Kidney (tissue), 13 donors: ENCODE measurements at regions not wholly inside any gene's neighbourhood (a gene's known extent, or its start where the extent isn't known, plus 50 kb on each side); places are given as distances from the start of the nearest gene placed in this dataset.

ENCODE experiments used
- DNase-seq, 5 donors: peaks; one replicate each; pipeline ENCODE4 v3.0.0-alpha.2; 2013 to 2020
- FAIRE-seq: peaks from 2 replicates; lab custom pipeline; 2012; peaks lifted over from hg19 to GRCh38; lab: Jason Lieb, UNC
- H3K27ac ChIP-seq, 2 donors: one replicate each; pipeline ENCODE4 v1.7.0; 2013; ENCODE audit warnings: low read depth in 2 of 2, low read length in 2 of 2, inconsistent platforms in 1 of 2
- H3K27me3 ChIP-seq: one replicate; pipeline ENCODE4 v1.7.1; 2013; ENCODE audit warnings: low read length, inconsistent platforms; ENCODE audit not compliant: control insufficient read depth, insufficient read depth
- H3K36me3 ChIP-seq, 3 donors: one replicate each; pipeline versions ENCODE4 v1.7.0 to v1.7.1; 2013; ENCODE audit warnings: low read length in 3 of 3, control low read depth in 1 of 3, inconsistent platforms in 1 of 3; ENCODE audit not compliant: insufficient read depth in 3 of 3, control insufficient read depth in 2 of 3
- H3K4me1 ChIP-seq, 3 donors: one replicate each; pipeline versions ENCODE4 v1.7.0 to v1.7.1; 2013; ENCODE audit warnings: low read length in 3 of 3, inconsistent platforms in 1 of 3, low read depth in 1 of 3; ENCODE audit not compliant: control insufficient read depth in 2 of 3, insufficient read depth in 2 of 3
- H3K4me3 ChIP-seq, 3 donors: one replicate each; pipeline versions ENCODE4 v1.7.0 to v1.8.1; 2013; ENCODE audit warnings: low read length in 3 of 3, control low read depth in 1 of 3, inconsistent platforms in 1 of 3
- H3K9ac ChIP-seq, 3 donors: one replicate each; pipeline versions ENCODE4 v1.7.0 to v1.7.1; 2013; ENCODE audit warnings: low read length in 3 of 3, control low read depth in 1 of 3, inconsistent platforms in 1 of 3
- H3K9me3 ChIP-seq, 3 donors: one replicate each; pipeline versions ENCODE4 v1.7.0 to v1.7.1; 2013; ENCODE audit warnings: low read length in 3 of 3, control low read depth in 1 of 3, inconsistent platforms in 1 of 3; ENCODE audit not compliant: control insufficient read depth in 2 of 3, insufficient read depth in 1 of 3
- CTCF ChIP-seq: IDR thresholded peaks from 3 replicates; pipeline ENCODE4 v1.5.1; 2012; ENCODE audit warnings: mild to moderate bottlenecking, moderate library complexity, borderline replicate concordance; ENCODE audit not compliant: insufficient read depth; ENCODE audit errors: extremely low read depth
- intact Hi-C: fragments of 100-400 bp; cut with DNase I; formaldehyde crosslinking; loops from one replicate; pipeline ENCODE4 v1.11.1; 2022
- donor health status: control.
- donor health status: control.
- donor health status: control.
- donor health status: control.
- donor health status: control.
- donor health status: DM: yes; HTN: yes; CAD: no.
- donor health status: Normal renal cell carcinoma (clear cell type).

GRCh38 chr13:106797081-106797640 lies 229.2 kb upstream of the ARGLU1 start:
- intact Hi-C loops: no loop called here
- no peak for DNase-seq
- FAIRE-seq: no peak
- Histone ChIP-seq H3K9me3 (no peaks in the 10 kb centered on the region), H3K27ac (no peak overlapping the region), H3K36me3 (no peaks in the 10 kb centered on the region), H3K4me1 (no peaks in the 10 kb centered on the region), H3K4me3 (no peak overlapping the region), H3K9ac (no peak overlapping the region), H3K27me3 (no peaks in the 10 kb centered on the region)
- no peak for TF ChIP-seq CTCF

GRCh38 chr13:106796280-106797047 lies 228.5 kb upstream of the ARGLU1 start:
- peak overlapping the region in 2 of 3 donors; percentile 28 to 38 for H3K4me3 ChIP-seq
- no peaks in the 10 kb centered on the region for H3K4me1 ChIP-seq
- H3K27me3 ChIP-seq: no peaks in the 10 kb centered on the region
- no peak for TF ChIP-seq CTCF
- DNase-seq (peak in 2 of 5 donors; percentile 19 to 20), FAIRE-seq (no peak)
- H3K9ac ChIP-seq: peak overlapping the region in 1 of 3 donors; percentile 31
- no peak overlapping the region for H3K27ac ChIP-seq
- no peaks in the 10 kb centered on the region for H3K36me3 ChIP-seq
- no peaks in the 10 kb centered on the region for H3K9me3 ChIP-seq
- intact Hi-C loops: no loop called here

GRCh38 chr13:106795847-106796246 lies 227.9 kb upstream of the ARGLU1 start:
- TF ChIP-seq CTCF: no peak
- DNase-seq: no peak
- intact Hi-C loops: no loop called here
- Histone ChIP-seq H3K4me3 (peak overlapping the region in 2 of 3 donors; percentile 28 to 38), H3K9ac (peak overlapping the region in 1 of 3 donors; percentile 31), H3K27me3 (no peaks in the 10 kb centered on the region), H3K27ac (no peak overlapping the region), H3K36me3 (no peaks in the 10 kb centered on the region), H3K4me1 (no peaks in the 10 kb centered on the region), H3K9me3 (no peaks in the 10 kb centered on the region)
- FAIRE-seq: no peak
